ENCODE measurements at regions not wholly inside any gene's neighbourhood (a gene's known extent, or its start where the extent isn't known, plus 50 kb on each side); places are given as distances from the start of the nearest gene placed in this dataset.

DNA sequence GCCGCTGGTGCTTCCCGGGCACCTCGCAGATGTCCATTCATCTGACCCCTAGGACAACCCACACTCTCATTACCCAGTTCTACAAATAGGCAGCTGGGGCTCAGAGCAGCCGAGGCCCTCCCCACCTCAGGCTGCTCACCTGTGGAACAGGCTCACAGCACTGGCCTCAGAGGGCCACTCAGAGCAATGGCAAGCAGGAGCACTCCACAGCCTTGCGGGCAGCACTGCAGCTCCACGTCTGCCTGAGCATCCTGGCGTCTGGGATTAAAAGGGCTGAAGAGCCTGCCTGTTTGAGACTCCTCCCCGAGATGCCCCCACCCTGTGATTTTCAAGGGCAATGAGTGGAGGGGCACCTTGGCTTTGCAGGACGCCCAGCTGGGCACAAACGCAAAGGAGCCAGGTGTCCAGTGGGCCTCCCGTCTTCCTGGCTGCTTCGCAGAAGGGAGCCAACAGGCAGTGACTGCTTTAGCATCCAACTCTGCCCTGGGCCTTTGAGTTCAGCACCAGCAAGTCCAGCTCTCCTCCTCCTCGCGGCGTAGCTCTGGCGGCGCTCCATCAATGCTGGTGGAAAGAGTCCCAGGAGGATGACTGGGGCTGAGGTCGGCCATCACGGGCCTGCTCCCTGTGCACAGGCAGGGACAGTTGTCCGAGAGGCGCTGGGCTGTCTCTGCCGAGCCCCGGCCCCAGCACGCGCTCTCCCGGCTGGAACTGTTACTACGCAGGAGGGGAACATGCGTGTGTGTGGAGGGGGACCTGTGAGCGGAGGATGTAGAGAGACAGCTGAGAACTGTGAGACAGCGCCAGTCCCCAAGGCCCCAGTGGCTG lies 297.2 kb downstream of the NDUFA10 start:
- Histone ChIP-seq H3K27ac (ENCODE audit: insufficient read depth, low read depth, low read length) (no peak overlapping the region), H3K9ac (replicated peaks; ENCODE audit: extremely low read depth, insufficient read depth, low read length) (no peak overlapping the region), H3K9me1 (replicated peaks; ENCODE audit: control insufficient read depth, extremely low read depth, insufficient read depth, low read length) (no peaks in the 10 kb centered on the region), H3K9me3 (replicated peaks; ENCODE audit: control insufficient read depth, insufficient read depth, low read length) (no peaks in the 10 kb centered on the region), H3K79me2 (ENCODE audit: control insufficient read depth, insufficient read depth, low read length) (no peaks in the 10 kb centered on the region), H4K20me1 (replicated peaks; ENCODE audit: control insufficient read depth, extremely low read depth, insufficient read depth, low read length) (no peaks in the 10 kb centered on the region), H3K4me1 (ENCODE audit: control insufficient read depth, extremely low read depth, insufficient read depth, low read length) (no peaks in the 10 kb centered on the region), H3K4me3 (replicated peaks in 1 of 3; ENCODE audit: insufficient read depth in 1 of 3, low read depth in 1 of 3, low read length in 3 of 3) (no peak overlapping the region), H2AFZ (ENCODE audit: low read depth, low read length) (no peak overlapping the region), H3K4me2 (ENCODE audit: insufficient read depth, low read length) (no peak overlapping the region), H3K27me3 (ENCODE audit: control insufficient read depth in 2 of 2, insufficient read depth in 2 of 2, low read length in 2 of 2) (no peaks in the 10 kb centered on the region), H3K36me3 (ENCODE audit: control insufficient read depth in 2 of 2, extremely low read depth in 1 of 2, insufficient read depth in 2 of 2, low read length in 2 of 2) (no peaks in the 10 kb centered on the region)
- no TSS peak for BruUV-seq (replicated peaks)
- intact Hi-C loops (cut with micrococcal nuclease), result no loop called here
- TF ChIP-seq JUN (IDR thresholded peaks at IDR 0.05; ENCODE audit: borderline replicate concordance, insufficient read depth, insufficient read length, low read depth) (no peak), POLR2A (IDR thresholded peaks at IDR 0.05; ENCODE audit: low read depth, low read length) (no peak), FOS (IDR thresholded peaks at IDR 0.05; ENCODE audit: borderline replicate concordance, insufficient read depth, low read length) (no peak), CTCF (IDR thresholded peaks at IDR 0.05; ENCODE audit: extremely low read depth in 1 of 2, insufficient read depth in 1 of 2, low read depth in 1 of 2, low read length in 2 of 2) (no peak), GATA2 (IDR thresholded peaks at IDR 0.05; ENCODE audit: insufficient read depth, insufficient read length, low read depth, low read length) (no peak), MYC (IDR thresholded peaks at IDR 0.05; ENCODE audit: low read depth, low read length) (no peak), MAX (IDR thresholded peaks at IDR 0.05; ENCODE audit: insufficient read depth, insufficient read length) (no peak), EZH2 (IDR thresholded peaks at IDR 0.05; ENCODE audit: borderline replicate concordance, low read depth, low read length, severe bottlenecking) (no peak), POLR2AphosphoS5 (IDR thresholded peaks at IDR 0.05; ENCODE audit: insufficient read depth, low read depth, low read length) (no peak)
- ChIA-PET POLR2A (no interaction called here), CTCF (no interaction called here)
- dilution Hi-C loops (cut with MboI; ENCODE audit: extremely low pct_ligation_motif_present, low sequenced_read_pairs), result no loop called here
- FAIRE-seq (no peak), DNase-seq (ENCODE audit: low read depth, low spot score) (no peak)
